Fibroblast of skin of left biceps (primary cell): ENCODE measurements at regions not wholly inside any gene's neighbourhood (a gene's known extent, or its start where the extent isn't known, plus 50 kb on each side); places are given as distances from the start of the nearest gene placed in this dataset.
"Not testable (repeated sequence)": the region's sequence is repeated elsewhere in the genome, so short reads cannot be mapped to it uniquely, and the experiment has no call there.

ENCODE experiments used
- DNase-seq, 2 experiments: peaks; one replicate each; pipeline ENCODE4 v3.0.0-alpha.2; 2013; ENCODE audit warnings: low read depth in 2 of 2

- no peak for DNase-seq
Observed at GRCh38 chr3:43838009-43838758, 147.4 kb downstream of the ABHD5 start.

- DNase-seq, result no peak
Observed at GRCh38 chr3:43838877-43839276, 148.1 kb downstream of the ABHD5 start.

GRCh38 chr3:43843386-43843785 lies 152.6 kb downstream of the ABHD5 start:
- DNase-seq, result no peak

GRCh38 chr3:43844757-43845156 lies 154.0 kb downstream of the ABHD5 start:
- no peak for DNase-seq

- DNase-seq, result not testable (repeated sequence)
Observed at GRCh38 chr3:43845553-43845952, 154.8 kb downstream of the ABHD5 start.

- DNase-seq, result no peak
Observed at GRCh38 chr3:43852066-43852465, 161.3 kb downstream of the ABHD5 start.

GRCh38 chr3:43854283-43854682 lies 163.5 kb downstream of the ABHD5 start:
- no peak for DNase-seq

- no peak for DNase-seq
Observed at GRCh38 chr3:43854916-43855315, 164.2 kb downstream of the ABHD5 start.

- DNase-seq, result no peak
Observed at GRCh38 chr3:43855674-43856299, 165.0 kb downstream of the ABHD5 start.

- DNase-seq, result no peak
Observed at GRCh38 chr3:43856351-43856750, 165.6 kb downstream of the ABHD5 start.

- DNase-seq, result no peak
Observed at GRCh38 chr3:43856761-43857160, 166.0 kb downstream of the ABHD5 start.

- no peak for DNase-seq
Observed at GRCh38 chr3:43857361-43858293, 166.9 kb downstream of the ABHD5 start.

GRCh38 chr3:43858294-43858701 lies 167.6 kb downstream of the ABHD5 start:
- DNase-seq, result no peak

GRCh38 chr3:43859766-43860165 lies 169.0 kb downstream of the ABHD5 start:
- DNase-seq, result no peak

GRCh38 chr3:43861635-43862034 lies 170.9 kb downstream of the ABHD5 start:
- no peak for DNase-seq

- no peak for DNase-seq
Observed at GRCh38 chr3:43862470-43862869, 171.7 kb downstream of the ABHD5 start.

- no peak for DNase-seq
Observed at GRCh38 chr3:43862992-43863805, 172.5 kb downstream of the ABHD5 start.

- no peak for DNase-seq
Observed at GRCh38 chr3:43863966-43864933, 173.5 kb downstream of the ABHD5 start.

- no peak for DNase-seq
Observed at GRCh38 chr3:43865351-43865750, 174.6 kb downstream of the ABHD5 start.

GRCh38 chr3:43865887-43866528 lies 175.3 kb downstream of the ABHD5 start:
- no peak for DNase-seq
